ENCODE measurements at regions not wholly inside any gene's neighbourhood (a gene's known extent, or its start where the extent isn't known, plus 50 kb on each side); places are given as distances from the start of the nearest gene placed in this dataset.

DNA sequence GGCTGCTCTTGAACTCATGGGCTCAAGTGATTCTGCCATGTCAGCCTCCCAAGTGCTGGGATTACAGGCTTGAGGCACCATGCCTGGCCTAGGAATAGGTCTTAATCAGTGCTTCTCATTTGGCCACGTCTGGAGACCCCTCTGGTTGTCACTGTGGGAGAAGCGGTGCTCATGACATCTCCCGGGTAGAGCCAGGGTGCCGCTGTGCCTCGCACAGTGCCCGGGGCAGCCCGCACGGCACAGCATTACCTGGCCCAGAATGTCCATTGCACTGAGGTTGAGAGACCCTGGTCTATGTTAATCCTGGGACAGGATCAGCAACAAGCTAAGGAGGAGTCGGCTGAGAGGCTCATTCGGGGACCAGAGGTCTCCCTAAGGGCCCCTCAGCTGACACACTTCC is 160.8 kb downstream of the EFNB2 start:
- TF ChIP-seq CTCF (IDR thresholded peaks at IDR 0.05; ENCODE audit: borderline replicate concordance, extremely low read depth, low read length, poor library complexity, severe bottlenecking) (no peak), EZH2 (IDR thresholded peaks at IDR 0.05; ENCODE audit: borderline replicate concordance, low read depth, low read length, severe bottlenecking) (no peak)
